PC-9 (cell line): ENCODE measurements at regions not wholly inside any gene's neighbourhood (a gene's known extent, or its start where the extent isn't known, plus 50 kb on each side); places are given as distances from the start of the nearest gene placed in this dataset.

Experiments used
- EZH2 ChIP-seq: fragments of 200-600 bp; sonication (generic); IDR thresholded peaks from 2 replicates; pipeline ENCODE4 v1.8.0; 2017; ENCODE audit warnings: antibody characterized with exemption, low read depth
- TF ChIP-seq, protein P1 (sequence below): fragments of 200-600 bp; sonication (generic); conservative IDR thresholded peaks from 2 replicates; pipeline ENCODE4 v1.6.1; 2017; ENCODE audit warnings: mixed run types, antibody characterized with exemption, mild to moderate bottlenecking, moderate library complexity

DNA sequence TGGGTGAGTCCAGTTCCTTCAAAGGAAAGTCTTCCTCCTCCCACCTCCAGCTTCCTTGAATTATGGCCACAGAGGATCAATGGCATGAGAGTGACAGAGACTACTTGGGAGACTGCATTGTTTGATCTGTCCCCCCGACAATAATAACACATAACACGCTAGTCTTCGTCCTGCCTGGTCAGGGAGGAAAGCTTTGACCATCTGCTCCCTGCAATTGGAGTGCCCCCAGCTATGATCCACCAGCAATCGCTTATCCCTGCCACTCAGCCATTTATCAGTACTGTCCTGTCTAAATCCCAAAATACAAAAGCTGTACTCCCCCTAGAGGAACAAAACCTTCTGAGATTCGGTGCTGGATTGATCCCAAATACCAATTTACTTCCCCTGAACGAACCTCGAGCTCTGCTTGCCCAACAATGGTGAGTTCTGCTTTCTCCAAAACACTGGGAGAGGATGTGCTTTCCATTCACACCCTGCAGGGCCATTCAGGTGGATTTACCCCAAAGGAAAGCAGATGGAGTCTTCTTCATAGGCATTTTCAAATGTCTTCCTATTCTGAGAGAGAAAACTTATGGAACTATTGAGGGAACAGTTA lies 466.7 kb downstream of the TSHZ3 start:
- TF ChIP-seq, protein P1, sequence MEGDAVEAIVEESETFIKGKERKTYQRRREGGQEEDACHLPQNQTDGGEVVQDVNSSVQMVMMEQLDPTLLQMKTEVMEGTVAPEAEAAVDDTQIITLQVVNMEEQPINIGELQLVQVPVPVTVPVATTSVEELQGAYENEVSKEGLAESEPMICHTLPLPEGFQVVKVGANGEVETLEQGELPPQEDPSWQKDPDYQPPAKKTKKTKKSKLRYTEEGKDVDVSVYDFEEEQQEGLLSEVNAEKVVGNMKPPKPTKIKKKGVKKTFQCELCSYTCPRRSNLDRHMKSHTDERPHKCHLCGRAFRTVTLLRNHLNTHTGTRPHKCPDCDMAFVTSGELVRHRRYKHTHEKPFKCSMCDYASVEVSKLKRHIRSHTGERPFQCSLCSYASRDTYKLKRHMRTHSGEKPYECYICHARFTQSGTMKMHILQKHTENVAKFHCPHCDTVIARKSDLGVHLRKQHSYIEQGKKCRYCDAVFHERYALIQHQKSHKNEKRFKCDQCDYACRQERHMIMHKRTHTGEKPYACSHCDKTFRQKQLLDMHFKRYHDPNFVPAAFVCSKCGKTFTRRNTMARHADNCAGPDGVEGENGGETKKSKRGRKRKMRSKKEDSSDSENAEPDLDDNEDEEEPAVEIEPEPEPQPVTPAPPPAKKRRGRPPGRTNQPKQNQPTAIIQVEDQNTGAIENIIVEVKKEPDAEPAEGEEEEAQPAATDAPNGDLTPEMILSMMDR = no peak
- TF ChIP-seq EZH2 = no peak
